ENCODE measurements at regions not wholly inside any gene's neighbourhood (a gene's known extent, or its start where the extent isn't known, plus 50 kb on each side); places are given as distances from the start of the nearest gene placed in this dataset.

GRCh38 chr12:65584016-65584415, 240.3 kb upstream of the HMGA2 start:
- DNase-seq (ENCODE audit: low read depth, low spot score) (no peak), ATAC-seq (no peak)
- Histone ChIP-seq H3K9me3 (ENCODE audit: control insufficient read depth, insufficient read depth, low read depth, low read length) (no peaks in the 10 kb centered on the region), H3K4me3 (ENCODE audit: low read depth in 2 of 2, low read length in 2 of 2) (no peak overlapping the region), H3K36me3 (ENCODE audit: control insufficient read depth, insufficient read depth, low read length) (no peaks in the 10 kb centered on the region), H3K27ac (ENCODE audit: low read length) (no peak overlapping the region), H3K4me1 (ENCODE audit: control insufficient read depth, insufficient read depth, low read length) (no peaks in the 10 kb centered on the region), H3K27me3 (ENCODE audit: control insufficient read depth, insufficient read depth, low read length) (no peaks in the 10 kb centered on the region)
- CTCF ChIA-PET = no interaction called here
- intact Hi-C loops (cut with micrococcal nuclease; ENCODE audit: unreplicated experiment) (no loop called here), in situ Hi-C loops (cut with HindIII; ENCODE audit: low pct_unique_long_range_greater_than_20kb, low sequenced_read_pairs) (no loop called here)
- BruUV-seq (replicated peaks) = no TSS peak
- TF ChIP-seq, protein P1, sequence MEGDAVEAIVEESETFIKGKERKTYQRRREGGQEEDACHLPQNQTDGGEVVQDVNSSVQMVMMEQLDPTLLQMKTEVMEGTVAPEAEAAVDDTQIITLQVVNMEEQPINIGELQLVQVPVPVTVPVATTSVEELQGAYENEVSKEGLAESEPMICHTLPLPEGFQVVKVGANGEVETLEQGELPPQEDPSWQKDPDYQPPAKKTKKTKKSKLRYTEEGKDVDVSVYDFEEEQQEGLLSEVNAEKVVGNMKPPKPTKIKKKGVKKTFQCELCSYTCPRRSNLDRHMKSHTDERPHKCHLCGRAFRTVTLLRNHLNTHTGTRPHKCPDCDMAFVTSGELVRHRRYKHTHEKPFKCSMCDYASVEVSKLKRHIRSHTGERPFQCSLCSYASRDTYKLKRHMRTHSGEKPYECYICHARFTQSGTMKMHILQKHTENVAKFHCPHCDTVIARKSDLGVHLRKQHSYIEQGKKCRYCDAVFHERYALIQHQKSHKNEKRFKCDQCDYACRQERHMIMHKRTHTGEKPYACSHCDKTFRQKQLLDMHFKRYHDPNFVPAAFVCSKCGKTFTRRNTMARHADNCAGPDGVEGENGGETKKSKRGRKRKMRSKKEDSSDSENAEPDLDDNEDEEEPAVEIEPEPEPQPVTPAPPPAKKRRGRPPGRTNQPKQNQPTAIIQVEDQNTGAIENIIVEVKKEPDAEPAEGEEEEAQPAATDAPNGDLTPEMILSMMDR (IDR thresholded peaks at IDR 0.05) = no peak
- TF ChIP-seq SIN3A (IDR thresholded peaks at IDR 0.05; ENCODE audit: borderline replicate concordance, insufficient read depth, low read depth, low read length) (no peak), TCF7L2 (IDR thresholded peaks at IDR 0.05; ENCODE audit: low read depth, low read length) (no peak), POLR2AphosphoS5 (IDR thresholded peaks at IDR 0.05; ENCODE audit: low read depth, low read length) (no peak)
- POLR2A ChIA-PET = no interaction called here

- in situ Hi-C loops (cut with HindIII; ENCODE audit: low pct_unique_long_range_greater_than_20kb, low sequenced_read_pairs) = no loop called here
- Histone ChIP-seq H3K27me3 (ENCODE audit: control insufficient read depth, insufficient read depth, low read length) (no peaks in the 10 kb centered on the region), H3K4me1 (ENCODE audit: control insufficient read depth, insufficient read depth, low read length) (no peaks in the 10 kb centered on the region), H3K4me3 (ENCODE audit: low read depth in 2 of 2, low read length in 2 of 2) (no peak overlapping the region), H3K9me3 (ENCODE audit: control insufficient read depth, insufficient read depth, low read depth, low read length) (no peaks in the 10 kb centered on the region), H3K36me3 (ENCODE audit: control insufficient read depth, insufficient read depth, low read length) (no peaks in the 10 kb centered on the region), H3K27ac (ENCODE audit: low read length) (no peak overlapping the region)
- DNase-seq (ENCODE audit: low read depth, low spot score) (no peak), ATAC-seq (no peak)
- ChIA-PET POLR2A (interaction anchor here (0.7 kb wide), 1 partner anchor 53 kb away, joined by 13 read pairs; no protein-coding TSS in a partner anchor), CTCF (interaction anchor here (0.7 kb wide), 1 partner anchor 17 kb away, joined by 4 read pairs; no protein-coding TSS in a partner anchor)
- BruUV-seq (replicated peaks) = no TSS peak
- TF ChIP-seq, protein P1 (IDR thresholded peaks at IDR 0.05) = no peak
- TF ChIP-seq TCF7L2 (IDR thresholded peaks at IDR 0.05; ENCODE audit: low read depth, low read length) (no peak), SIN3A (IDR thresholded peaks at IDR 0.05; ENCODE audit: borderline replicate concordance, insufficient read depth, low read depth, low read length) (no peak), POLR2AphosphoS5 (IDR thresholded peaks at IDR 0.05; ENCODE audit: low read depth, low read length) (no peak), REST (IDR thresholded peaks at IDR 0.05; ENCODE audit: insufficient read depth in 1 of 2, low read depth in 2 of 2, low read length in 1 of 2) (no peak)
- intact Hi-C loops (cut with micrococcal nuclease; ENCODE audit: unreplicated experiment) = no loop called here
Measured at GRCh38 chr12:65585648-65586602, 238.4 kb upstream of the HMGA2 start.

All from Panc1 (cell line).